HEK293 (cell line): ENCODE measurements at regions not wholly inside any gene's neighbourhood (a gene's known extent, or its start where the extent isn't known, plus 50 kb on each side); places are given as distances from the start of the nearest gene placed in this dataset.

Experiments
- REST ChIP-seq: fragments of 450-650 bp; formaldehyde crosslinking; IDR thresholded peaks from 2 replicates; pipeline ENCODE4 v1.5.1; 2016; ENCODE audit warnings: missing biosample characterization, missing genetic modification characterization
- ZNF121 ChIP-seq: fragments of 450-650 bp; formaldehyde crosslinking; IDR thresholded peaks from 2 replicates; pipeline ENCODE4 v1.5.1; 2016; ENCODE audit warnings: missing biosample characterization, missing genetic modification characterization

- TF ChIP-seq REST (tag by site-specific recombination): no peak
- TF ChIP-seq ZNF121 (tag by site-specific recombination): no peak
These were observed 1466.4 kb downstream of the FAM181B start for GRCh38 chr11:81267246-81267645.
